VCaP (cell line): ENCODE measurements at regions not wholly inside any gene's neighbourhood (a gene's known extent, or its start where the extent isn't known, plus 50 kb on each side); places are given as distances from the start of the nearest gene placed in this dataset.

ENCODE experiments used
- H3K27ac ChIP-seq: fragments of 450-650 bp; 2 replicates; pipeline ENCODE4 v1.5.1; 2017
- CTCF ChIP-seq: fragments of 450-650 bp; conservative IDR thresholded peaks from 2 replicates; pipeline ENCODE4 v1.5.1; 2017; ENCODE audit warnings: mild to moderate bottlenecking, moderate library complexity

DNA sequence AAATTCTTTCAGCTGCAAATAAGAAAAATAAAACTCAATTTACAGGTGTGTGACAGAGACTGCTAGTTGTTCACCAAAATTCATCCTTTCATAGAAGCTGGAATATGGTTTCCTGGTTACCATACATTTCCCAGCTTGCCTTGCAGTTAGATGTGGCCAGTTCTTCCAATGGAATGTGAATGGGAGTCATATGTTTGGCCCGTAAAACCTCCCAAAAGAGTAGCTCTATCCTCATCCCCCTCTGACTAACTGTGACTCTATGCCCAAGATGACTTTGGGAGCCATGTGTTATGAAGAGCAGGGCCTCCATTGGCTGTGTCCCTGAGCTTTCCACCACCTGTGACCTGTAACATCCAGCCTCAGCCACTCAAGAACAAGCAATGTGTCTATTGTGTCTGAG, 90.6 kb upstream of the NGF start:
- TF ChIP-seq CTCF = no peak

GRCh38 chr1:115428256-115428655, 90.2 kb upstream of the NGF start:
- no peak overlapping the region for H3K27ac ChIP-seq
- no peak for TF ChIP-seq CTCF

More for the DNA sequence above, 90.6 kb upstream of the NGF start:
- no peak overlapping the region for H3K27ac ChIP-seq

DNA sequence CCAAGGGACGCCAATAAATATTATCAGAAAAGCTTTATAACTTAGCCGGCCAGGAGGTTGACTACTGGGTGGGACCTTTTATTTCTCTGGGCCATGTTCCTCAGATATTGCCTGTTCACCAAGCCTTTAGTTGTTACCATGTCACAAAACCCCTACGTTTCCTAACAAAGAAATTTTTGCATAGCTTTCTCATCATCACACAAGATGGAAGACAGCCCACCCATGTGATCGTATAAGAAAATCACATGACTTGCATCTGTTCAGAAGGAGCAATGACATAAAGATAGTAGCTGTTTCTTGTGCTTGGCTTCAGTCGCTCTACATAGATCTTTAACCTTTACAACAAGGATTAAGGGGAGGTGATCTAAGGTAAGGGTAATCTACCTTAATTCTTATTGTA, 88.9 kb upstream of the NGF start:
- TF ChIP-seq CTCF = no peak
- H3K27ac ChIP-seq = no peak overlapping the region

DNA sequence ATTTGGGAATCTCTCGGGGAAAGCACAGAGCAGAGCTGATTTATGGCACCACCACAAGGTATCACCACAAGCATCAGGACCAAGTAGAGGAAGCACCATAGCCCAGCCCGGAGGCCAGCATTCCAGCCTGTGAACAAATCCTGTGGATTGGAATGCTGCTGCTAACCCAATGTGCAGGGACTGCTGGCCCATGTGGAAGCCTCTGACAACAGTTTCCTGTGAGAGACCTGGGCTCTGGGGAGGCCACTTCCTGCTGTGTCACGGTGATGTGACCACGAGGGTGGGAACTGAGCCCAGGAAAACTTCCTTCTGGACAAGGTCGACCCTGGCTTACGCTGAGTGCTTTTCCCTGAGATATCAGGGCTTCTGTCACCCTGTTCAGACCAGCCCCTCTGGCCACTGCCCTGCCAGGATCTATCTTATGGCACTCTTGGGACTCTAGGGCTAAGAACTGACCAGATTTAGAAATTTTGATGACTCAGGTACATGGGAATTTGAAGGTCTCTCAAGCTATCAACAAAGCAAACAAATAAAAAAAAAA, 88.3 kb upstream of the NGF start:
- TF ChIP-seq CTCF = no peak
- H3K27ac ChIP-seq = no peak overlapping the region

GRCh38 chr1:115425442-115425841, 87.4 kb upstream of the NGF start:
- TF ChIP-seq CTCF = no peak
- no peak overlapping the region for H3K27ac ChIP-seq

GRCh38 chr1:115423776-115424175, 85.7 kb upstream of the NGF start:
- no peak for TF ChIP-seq CTCF
- no peak overlapping the region for H3K27ac ChIP-seq

DNA sequence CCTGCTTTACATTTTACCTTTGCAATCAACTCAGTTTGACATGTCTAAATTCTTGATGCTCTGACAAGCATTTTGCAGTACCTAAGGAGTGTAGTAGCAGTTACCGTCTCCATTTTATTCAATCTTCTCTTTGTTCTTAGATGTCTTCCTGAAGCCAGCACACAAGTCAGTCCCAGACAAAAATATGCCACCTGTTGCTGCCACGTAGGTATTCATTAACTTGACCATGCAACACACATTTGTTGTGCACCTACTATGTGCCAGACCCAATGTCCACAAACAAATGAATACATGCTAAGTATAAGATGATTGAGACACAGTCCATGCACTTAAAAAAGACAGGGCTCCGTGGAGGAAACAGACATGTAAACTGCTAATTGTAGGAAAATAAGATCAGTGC, 81.5 kb upstream of the NGF start:
- H3K27ac ChIP-seq = no peak overlapping the region
- TF ChIP-seq CTCF = no peak
